Esophagus muscularis mucosa (tissue), 4 donors: ENCODE measurements at regions not wholly inside any gene's neighbourhood (a gene's known extent, or its start where the extent isn't known, plus 50 kb on each side); places are given as distances from the start of the nearest gene placed in this dataset.

Experiments used
- DNase-seq: peaks from one replicate; pipeline ENCODE4 v3.0.0-alpha.2; 2017; ENCODE audit errors: extremely low spot score
- H3K27ac ChIP-seq, 4 donors: fragments of 200-600 bp; sonication (generic); replicated peaks in 1 of 4; 1 replicate in 3 of 4; 2 replicates in 1 of 4; pipeline ENCODE4 v1.5.1; 2016 to 2019; ENCODE audit warnings: mild to moderate bottlenecking in 1 of 4
- H3K27me3 ChIP-seq, 4 donors: fragments of 200-600 bp; sonication (generic); one replicate each; pipeline versions ENCODE4 v1.5.1 to v1.6.0; 2016 to 2019
- H3K36me3 ChIP-seq, 4 donors: fragments of 200-600 bp; sonication (generic); one replicate each; pipeline ENCODE4 v1.5.1; 2016 to 2019
- H3K4me1 ChIP-seq, 4 donors: fragments of 200-600 bp; sonication (generic); one replicate each; pipeline ENCODE4 v1.5.1; 2016 to 2019
- H3K4me3 ChIP-seq, 4 donors: fragments of 200-600 bp; sonication (generic); 1 replicate in 2 of 4; 2 replicates in 2 of 4; pipeline ENCODE4 v1.5.1; 2016 to 2019; ENCODE audit warnings: mild to moderate bottlenecking in 4 of 4, moderate library complexity in 1 of 4
- H3K9me3 ChIP-seq, 4 donors: fragments of 200-600 bp; sonication (generic); 1 replicate in 3 of 4; 2 replicates in 1 of 4; pipeline ENCODE4 v1.5.1; 2016 to 2019
- EP300 ChIP-seq: sonication (generic); formaldehyde crosslinking; IDR thresholded peaks from one replicate; pipeline ENCODE4 v1.6.1; 2017; ENCODE audit warnings: antibody characterized with exemption
- POLR2A ChIP-seq: fragments of 450-650 bp; IDR thresholded peaks from one replicate; pipeline ENCODE4 v1.6.1; 2017; ENCODE audit warnings: antibody characterized with exemption, moderate library complexity, mild to moderate bottlenecking, low read depth
- POLR2AphosphoS5 ChIP-seq, 2 donors: sonication (generic); formaldehyde crosslinking; IDR thresholded peaks; one replicate each; pipeline ENCODE4 v1.6.1; 2017; ENCODE audit warnings: antibody characterized with exemption in 2 of 2
- WGBS: methylation state at CpG from one replicate; pipeline ENCODE4 v1.1.5; 2018; 5-methylcytosine and 5-hydroxymethylcytosine counted together
- intact Hi-C: fragments of 100-400 bp; cut with DNase I; formaldehyde crosslinking; loops from one replicate; pipeline ENCODE4 v1.15.1; 2023
- TF ChIP-seq, protein P1 (sequence below), 3 experiments: fragments of 200-600 bp in 2 of 3; fragments of 450-650 bp in 1 of 3; sonication (generic) in 2 of 3; IDR thresholded peaks; one replicate each; pipeline ENCODE4 v1.5.1; 2017 to 2019; ENCODE audit warnings: antibody characterized with exemption in 3 of 3, mild to moderate bottlenecking in 2 of 3, moderate library complexity in 1 of 3

DNA sequence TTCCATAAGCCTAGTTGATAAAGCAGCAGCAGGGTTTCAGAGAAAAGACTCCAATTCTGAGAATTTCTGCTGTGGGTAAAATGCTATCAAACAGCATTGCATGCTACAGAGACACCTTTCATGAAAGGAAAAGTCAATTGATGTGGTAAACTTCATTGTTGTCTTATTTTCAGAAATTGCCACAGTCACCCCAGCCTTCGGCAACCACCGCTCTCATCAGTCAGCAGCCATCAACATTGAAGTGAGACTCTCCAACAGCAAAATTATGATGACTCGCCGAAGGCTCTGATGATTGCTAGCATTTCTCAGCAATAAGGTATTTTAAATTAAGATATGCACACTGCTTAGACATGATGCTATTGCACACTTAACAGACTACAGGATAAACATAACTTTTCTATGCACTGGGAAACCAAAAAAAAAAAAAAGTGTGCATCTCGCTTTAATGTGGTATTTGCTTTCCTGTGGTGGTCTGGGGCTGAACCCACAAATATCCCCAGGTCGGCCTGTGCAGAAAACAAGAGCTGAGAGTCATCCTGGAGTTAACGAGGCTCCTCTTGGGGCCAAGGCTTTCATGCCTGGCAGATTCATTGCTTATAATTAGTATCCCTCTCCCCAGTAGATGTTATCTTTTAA lies 192.1 kb downstream of the CTTN start:
- Histone ChIP-seq H3K4me3 (no peak overlapping the region), H3K27ac (no peak overlapping the region), H3K27me3 (peaks cover 0 to 2% (median 0%) of the 10 kb centered on the region in 4 donors), H3K36me3 (no peaks in the 10 kb centered on the region), H3K9me3 (no peaks in the 10 kb centered on the region), H3K4me1 (no peaks in the 10 kb centered on the region)
- 77% methylated on average over 7 of the region's 7 CpGs for WGBS
- TF ChIP-seq POLR2A, result no peak
- TF ChIP-seq, protein P1, sequence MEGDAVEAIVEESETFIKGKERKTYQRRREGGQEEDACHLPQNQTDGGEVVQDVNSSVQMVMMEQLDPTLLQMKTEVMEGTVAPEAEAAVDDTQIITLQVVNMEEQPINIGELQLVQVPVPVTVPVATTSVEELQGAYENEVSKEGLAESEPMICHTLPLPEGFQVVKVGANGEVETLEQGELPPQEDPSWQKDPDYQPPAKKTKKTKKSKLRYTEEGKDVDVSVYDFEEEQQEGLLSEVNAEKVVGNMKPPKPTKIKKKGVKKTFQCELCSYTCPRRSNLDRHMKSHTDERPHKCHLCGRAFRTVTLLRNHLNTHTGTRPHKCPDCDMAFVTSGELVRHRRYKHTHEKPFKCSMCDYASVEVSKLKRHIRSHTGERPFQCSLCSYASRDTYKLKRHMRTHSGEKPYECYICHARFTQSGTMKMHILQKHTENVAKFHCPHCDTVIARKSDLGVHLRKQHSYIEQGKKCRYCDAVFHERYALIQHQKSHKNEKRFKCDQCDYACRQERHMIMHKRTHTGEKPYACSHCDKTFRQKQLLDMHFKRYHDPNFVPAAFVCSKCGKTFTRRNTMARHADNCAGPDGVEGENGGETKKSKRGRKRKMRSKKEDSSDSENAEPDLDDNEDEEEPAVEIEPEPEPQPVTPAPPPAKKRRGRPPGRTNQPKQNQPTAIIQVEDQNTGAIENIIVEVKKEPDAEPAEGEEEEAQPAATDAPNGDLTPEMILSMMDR (IDR thresholded peaks at IDR 0.05), result no peak
- no peak for TF ChIP-seq POLR2AphosphoS5 (IDR thresholded peaks at IDR 0.05)
- no peak for TF ChIP-seq EP300
- DNase-seq, result no peak
- intact Hi-C loops, result no loop called here

DNA sequence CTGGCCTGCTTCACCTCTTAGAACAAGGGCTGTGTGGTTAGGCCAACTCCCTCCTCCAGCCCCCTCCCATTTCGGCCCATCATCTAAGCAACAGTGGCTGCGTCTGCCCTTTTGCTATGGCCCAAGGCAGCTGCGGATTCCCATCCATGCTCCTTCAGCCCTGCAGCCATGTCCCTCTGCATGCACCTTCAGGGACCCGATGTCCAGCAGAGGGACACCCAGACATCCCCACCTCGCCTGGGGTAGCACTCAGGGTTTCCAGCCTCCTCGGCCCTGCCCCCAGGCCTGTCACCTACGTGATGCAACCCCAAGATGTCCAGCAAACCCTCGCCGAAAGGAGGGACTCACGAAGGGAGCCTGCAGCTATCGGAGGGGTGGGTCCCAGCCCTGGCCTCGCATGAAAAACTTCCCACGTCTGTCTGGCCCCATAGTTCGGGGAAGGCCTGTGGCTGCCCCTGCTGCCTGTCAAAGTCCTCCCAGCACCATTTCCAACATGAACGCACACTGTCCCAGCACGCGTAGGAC lies 194.4 kb downstream of the CTTN start:
- no peaks in the 10 kb centered on the region for H3K36me3 ChIP-seq
- H3K27ac ChIP-seq, result no peak overlapping the region
- WGBS, result 96% methylated on average over 4 of the region's 17 CpGs
- no peak for DNase-seq
- H3K27me3 ChIP-seq, result peaks cover 0 to 2% (median 0%) of the 10 kb centered on the region in 4 donors
- no peak overlapping the region for H3K4me3 ChIP-seq
- no peaks in the 10 kb centered on the region for H3K9me3 ChIP-seq
- intact Hi-C loops, result no loop called here
- no peaks in the 10 kb centered on the region for H3K4me1 ChIP-seq
- TF ChIP-seq EP300 (no peak), POLR2A (no peak), POLR2AphosphoS5 (IDR thresholded peaks at IDR 0.05) (no peak)
- TF ChIP-seq, protein P1 (IDR thresholded peaks at IDR 0.05), result no peak

DNA sequence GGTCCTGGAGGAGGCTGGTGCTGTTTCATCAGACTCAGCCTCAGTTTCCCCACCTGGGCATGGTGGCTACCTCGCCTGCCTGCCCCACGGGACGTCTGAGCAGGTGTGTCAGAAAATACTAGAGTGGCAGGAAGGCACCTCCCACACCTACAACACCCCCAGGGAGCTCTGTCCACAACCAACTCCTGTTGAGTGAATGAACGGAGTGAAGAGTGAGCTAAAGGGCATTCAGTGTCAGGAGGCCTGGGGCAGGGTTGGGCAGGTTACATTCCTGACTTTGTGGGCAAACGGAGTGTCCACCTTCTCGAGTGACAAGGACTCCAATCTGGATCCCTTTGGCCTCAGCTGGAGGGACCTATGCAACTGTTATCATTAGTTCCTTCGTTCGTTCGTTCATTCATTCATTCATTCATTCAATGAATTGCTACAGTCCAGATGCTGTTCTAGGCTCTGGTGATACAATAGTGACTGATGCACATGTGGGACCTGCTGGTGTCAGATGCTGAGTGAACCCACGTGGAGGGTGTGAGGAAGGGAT lies 195.2 kb downstream of the CTTN start:
- Histone ChIP-seq H3K27ac (no peak overlapping the region), H3K9me3 (no peaks in the 10 kb centered on the region), H3K4me1 (no peaks in the 10 kb centered on the region), H3K4me3 (no peak overlapping the region), H3K36me3 (no peaks in the 10 kb centered on the region), H3K27me3 (peaks cover 0 to 2% (median 0%) of the 10 kb centered on the region in 4 donors)
- intact Hi-C loops, result no loop called here
- DNase-seq, result no peak
- TF ChIP-seq, protein P1 (IDR thresholded peaks at IDR 0.05), result no peak
- TF ChIP-seq POLR2AphosphoS5 (IDR thresholded peaks at IDR 0.05) (no peak), POLR2A (no peak), EP300 (no peak)
- 80% methylated on average over 10 of the region's 10 CpGs for WGBS

DNA sequence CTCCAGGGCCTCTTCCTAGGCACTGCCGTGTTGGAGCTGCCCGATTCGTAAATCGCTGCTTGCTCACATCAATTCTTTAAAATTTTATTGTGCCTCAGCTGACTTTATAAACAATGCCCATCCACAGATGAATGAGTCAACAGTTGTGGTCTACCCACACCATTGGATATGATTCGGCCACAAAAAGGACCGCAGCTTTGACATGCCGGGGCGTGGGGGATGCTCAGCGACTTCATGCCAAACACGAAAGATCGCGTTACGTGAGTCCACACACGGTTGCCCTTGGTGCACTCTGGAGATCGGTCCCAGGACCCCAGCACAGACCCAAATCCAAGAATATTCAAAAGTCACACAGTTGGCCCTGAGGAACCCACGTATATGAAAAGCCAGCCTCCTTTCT lies 195.7 kb downstream of the CTTN start:
- intact Hi-C loops, result no loop called here
- no peak for DNase-seq
- H3K9me3 ChIP-seq, result no peaks in the 10 kb centered on the region
- no peak overlapping the region for H3K4me3 ChIP-seq
- no peaks in the 10 kb centered on the region for H3K4me1 ChIP-seq
- no peaks in the 10 kb centered on the region for H3K36me3 ChIP-seq
- H3K27me3 ChIP-seq, result peaks cover 0 to 2% (median 0%) of the 10 kb centered on the region in 4 donors
- WGBS, result 90% methylated on average over 16 of the region's 16 CpGs
- no peak overlapping the region for H3K27ac ChIP-seq
- TF ChIP-seq, protein P1 (IDR thresholded peaks at IDR 0.05), result no peak
- TF ChIP-seq EP300, result no peak
- no peak for TF ChIP-seq POLR2AphosphoS5 (IDR thresholded peaks at IDR 0.05)
- TF ChIP-seq POLR2A, result no peak
